Transverse colon (tissue), 4 donors: ENCODE measurements at regions not wholly inside any gene's neighbourhood (a gene's known extent, or its start where the extent isn't known, plus 50 kb on each side); places are given as distances from the start of the nearest gene placed in this dataset.

Experiments
- CTCF ChIP-seq, 5 experiments: fragments of 200-600 bp in 3 of 5; fragments of 450-650 bp in 2 of 5; sonication (generic) in 3 of 5; IDR thresholded peaks; 1 replicate in 2 of 5; 2 replicates in 3 of 5; pipeline ENCODE4 v1.5.1; 2016 to 2017; ENCODE audit warnings: antibody characterized with exemption in 5 of 5, inconsistent platforms in 3 of 5, mild to moderate bottlenecking in 2 of 5, moderate library complexity in 1 of 5
- EP300 ChIP-seq: sonication (generic); formaldehyde crosslinking; IDR thresholded peaks from one replicate; pipeline ENCODE4 v1.6.1; 2017; ENCODE audit warnings: antibody characterized with exemption, low read depth
- POLR2AphosphoS5 ChIP-seq, 3 donors: sonication (generic); formaldehyde crosslinking; IDR thresholded peaks; one replicate each; pipeline ENCODE4 v1.6.1; 2016; ENCODE audit warnings: antibody characterized with exemption in 3 of 3

GRCh38 chr14:80087411-80087810 is 123.9 kb downstream of the DIO2 start:
- TF ChIP-seq CTCF (IDR thresholded peaks at IDR 0.05) = no peak
- no peak for TF ChIP-seq EP300
- no peak for TF ChIP-seq POLR2AphosphoS5 (IDR thresholded peaks at IDR 0.05)
